Heart left ventricle (tissue), 16 donors: ENCODE measurements at regions not wholly inside any gene's neighbourhood (a gene's known extent, or its start where the extent isn't known, plus 50 kb on each side); places are given as distances from the start of the nearest gene placed in this dataset.

Experiments used
- ATAC-seq, 4 donors: fragments of 200-7000 bp; cut with Tn5 transposase; one replicate each; pipeline ENCODE4 v1.9.1; 2020 to 2022; ENCODE audit warnings: moderate library complexity in 4 of 4, mild to moderate bottlenecking in 3 of 4, moderate number of reproducible peaks in 1 of 4
- DNase-seq, 5 donors: peaks; one replicate each; pipeline ENCODE4 v3.0.0-alpha.2; 2020
- H3K27ac ChIP-seq, 12 donors: fragments of 200-600 bp; sonication (generic) in 4 of 12; one replicate each; pipeline versions ENCODE4 v1.5.0 to v1.8.0; 2016 to 2022; ENCODE audit warnings: mild to moderate bottlenecking in 2 of 12
- H3K27me3 ChIP-seq, 9 donors: fragments of 200-600 bp; sonication (generic) in 2 of 9; one replicate each; pipeline versions ENCODE4 v1.5.1 to v1.8.0; 2016 to 2022; ENCODE audit warnings: mild to moderate bottlenecking in 3 of 9
- H3K36me3 ChIP-seq, 9 donors: fragments of 200-600 bp; sonication (generic) in 2 of 9; one replicate each; pipeline versions ENCODE4 v1.5.0 to v1.8.0; 2018 to 2022; ENCODE audit warnings: mild to moderate bottlenecking in 2 of 9
- H3K4me1 ChIP-seq, 12 donors: fragments of 200-600 bp; sonication (generic) in 4 of 12; one replicate each; pipeline versions ENCODE4 v1.5.0 to v1.8.0; 2016 to 2022; ENCODE audit warnings: mild to moderate bottlenecking in 3 of 12
- H3K4me3 ChIP-seq, 12 donors: fragments of 200-600 bp; sonication (generic) in 4 of 12; one replicate each; pipeline versions ENCODE4 v1.5.0 to v1.8.0; 2017 to 2022; ENCODE audit warnings: mild to moderate bottlenecking in 9 of 12, moderate library complexity in 4 of 12
- H3K9me3 ChIP-seq, 12 donors: fragments of 200-600 bp; sonication (generic) in 4 of 12; one replicate each; pipeline versions ENCODE4 v1.5.0 to v1.8.0; 2016 to 2022; ENCODE audit warnings: mild to moderate bottlenecking in 1 of 12
- CTCF ChIP-seq, 12 donors: fragments of 200-600 bp; sonication (generic) in 4 of 12; IDR thresholded peaks; one replicate each; pipeline versions ENCODE4 v1.5.0 to v1.8.0; 2018 to 2022; ENCODE audit warnings: antibody characterized with exemption in 12 of 12, mild to moderate bottlenecking in 5 of 12
- POLR2A ChIP-seq, 2 donors: fragments of 450-650 bp; IDR thresholded peaks; one replicate each; pipeline ENCODE4 v1.6.1; 2017; ENCODE audit warnings: antibody characterized with exemption in 2 of 2, mild to moderate bottlenecking in 2 of 2, moderate library complexity in 2 of 2
- WGBS, 4 donors: extraction: QIAGEN DNeasy Blood & Tissue Kit in 2 of 4; methylation state at CpG; one replicate each; pipeline versions ENCODE4 v1.1.5 to v1.1.7; 2013 to 2018; 5-methylcytosine and 5-hydroxymethylcytosine counted together
- intact Hi-C, 10 donors: fragments of 100-400 bp; cut with DNase I; formaldehyde crosslinking; loops; one replicate each; pipeline versions ENCODE4 v1.11.1 to v1.14.2; 2022
- donor health status: ischemic (EF 13 %, LVEDD 7.1; RV severe dilation, severe dysfunction).
- donor health status: healthy with polysubstance abuse.
- donor health status: DM: no; HTN: yes; CAD: no.
- donor health status: DM: no; HTN: no; CAD: no.
- donor health status: ischemic (EF 25% LVEDD 6.9; RV normal size, moderate dysfunction).
- donor health status: ischemic (EF 25% LVEDD 5.7; RV mildly dilated, moderate dysfunction).
- donor health status: healthy.
- donor health status: DM: yes; HTN: yes; CAD: no.
- donor health status: ischemic (EF 35%, LVEDD 5.7; RV mildly dilated, moderate dysfunction).
- donor health status: nonischemic (EF 11% LVEDD 7.7; RV severe dilation, severe dysfunction).
- donor health status: DM: yes; HTN: yes; CAD: no.
- donor health status: PGD.
- donor health status: ischemic (EF 29% LVEDD 5.4; RV normal size, mild dysfunction).
- donor health status: nonischemic (EF 23%, LVEDD 6.1; RV moderate dilation, normal function).

GRCh38 chr1:188122646-188123045 is 1293.9 kb downstream of the PLA2G4A start:
- no peaks in the 10 kb centered on the region for H3K36me3 ChIP-seq
- no peak overlapping the region for H3K4me3 ChIP-seq
- no peaks in the 10 kb centered on the region for H3K9me3 ChIP-seq
- no peak for ATAC-seq
- no peak overlapping the region for H3K27ac ChIP-seq
- TF ChIP-seq CTCF (IDR thresholded peaks at IDR 0.05) (no peak), POLR2A (IDR thresholded peaks at IDR 0.05) (no peak)
- 75 to 87% (median 75%) methylated on average over 4 of the region's 4 CpGs for WGBS, 4 donors
- intact Hi-C loops: no loop called here
- no peaks in the 10 kb centered on the region for H3K4me1 ChIP-seq
- DNase-seq: no peak
- H3K27me3 ChIP-seq: no peaks in the 10 kb centered on the region

GRCh38 chr1:188127507-188127906 is 1298.8 kb downstream of the PLA2G4A start:
- no peak overlapping the region for H3K4me3 ChIP-seq
- H3K9me3 ChIP-seq: peaks cover 0 to 8% (median 0%) of the 10 kb centered on the region in 12 donors
- TF ChIP-seq POLR2A (IDR thresholded peaks at IDR 0.05): no peak
- no peak for TF ChIP-seq CTCF (IDR thresholded peaks at IDR 0.05)
- no peaks in the 10 kb centered on the region for H3K4me1 ChIP-seq
- 65 to 82% (median 72%) methylated on average over 1 of the region's 1 CpG for WGBS, 4 donors
- DNase-seq (no peak), ATAC-seq (no peak)
- no peaks in the 10 kb centered on the region for H3K27me3 ChIP-seq
- intact Hi-C loops: no loop called here
- no peak overlapping the region for H3K27ac ChIP-seq
- no peaks in the 10 kb centered on the region for H3K36me3 ChIP-seq

- no peaks in the 10 kb centered on the region for H3K4me1 ChIP-seq
- H3K27me3 ChIP-seq: no peaks in the 10 kb centered on the region
- H3K9me3 ChIP-seq: peaks cover 0 to 8% (median 0%) of the 10 kb centered on the region in 12 donors
- TF ChIP-seq CTCF (IDR thresholded peaks at IDR 0.05) (no peak), POLR2A (IDR thresholded peaks at IDR 0.05) (no peak)
- no peaks in the 10 kb centered on the region for H3K36me3 ChIP-seq
- intact Hi-C loops: no loop called here
- WGBS, 4 donors: 91 to 100% (median 94%) methylated on average over 1 to 3 of the region's 3 CpGs
- no peak overlapping the region for H3K27ac ChIP-seq
- ATAC-seq: no peak
- DNase-seq: no peak
- H3K4me3 ChIP-seq: no peak overlapping the region
Observed at GRCh38 chr1:188128761-188129160, 1300.0 kb downstream of the PLA2G4A start.

GRCh38 chr1:188129856-188130838 is 1301.4 kb downstream of the PLA2G4A start:
- peaks cover 0 to 8% (median 0%) of the 10 kb centered on the region in 12 donors for H3K9me3 ChIP-seq
- H3K36me3 ChIP-seq: no peaks in the 10 kb centered on the region
- H3K27me3 ChIP-seq: no peaks in the 10 kb centered on the region
- intact Hi-C loops: no loop called here
- WGBS, 4 donors: 65 to 67% (median 67%) methylated on average over 8 of the region's 8 CpGs
- no peak overlapping the region for H3K27ac ChIP-seq
- TF ChIP-seq POLR2A (IDR thresholded peaks at IDR 0.05) (no peak), CTCF (IDR thresholded peaks at IDR 0.05) (no peak)
- ATAC-seq (no peak), DNase-seq (no peak)
- H3K4me3 ChIP-seq: no peak overlapping the region
- H3K4me1 ChIP-seq: no peaks in the 10 kb centered on the region
